Muscle layer of duodenum (tissue), 2 donors: ENCODE measurements at regions not wholly inside any gene's neighbourhood (a gene's known extent, or its start where the extent isn't known, plus 50 kb on each side); places are given as distances from the start of the nearest gene placed in this dataset.

Source experiments
- H3K27ac ChIP-seq: one replicate; pipeline ENCODE4 v1.7.0; 2013; ENCODE audit warnings: mild to moderate bottlenecking, low read length
- H3K27me3 ChIP-seq: one replicate; pipeline ENCODE4 v1.7.0; 2013; ENCODE audit warnings: low read depth, mild to moderate bottlenecking, control low read depth, low read length
- H3K36me3 ChIP-seq, 2 donors: one replicate each; pipeline ENCODE4 v1.7.0; 2013; ENCODE audit warnings: low read length in 2 of 2, control low read depth in 1 of 2, mild to moderate bottlenecking in 1 of 2; ENCODE audit not compliant: insufficient read depth in 2 of 2, control insufficient read depth in 1 of 2
- H3K4me1 ChIP-seq, 2 donors: one replicate each; pipeline ENCODE4 v1.7.0; 2013; ENCODE audit warnings: low read length in 2 of 2, mild to moderate bottlenecking in 2 of 2, control low read depth in 1 of 2, moderate library complexity in 1 of 2; ENCODE audit not compliant: insufficient read depth in 2 of 2, control insufficient read depth in 1 of 2
- H3K4me3 ChIP-seq, 2 donors: one replicate each; pipeline ENCODE4 v1.7.0; 2013; ENCODE audit warnings: low read length in 2 of 2, low read depth in 1 of 2, mild to moderate bottlenecking in 1 of 2
- H3K9me3 ChIP-seq, 2 donors: one replicate each; pipeline ENCODE4 v1.7.0; 2013; ENCODE audit warnings: low read length in 2 of 2, control low read depth in 1 of 2, mild to moderate bottlenecking in 1 of 2; ENCODE audit not compliant: control insufficient read depth in 1 of 2
- donor health status: healthy.

- Histone ChIP-seq H3K27me3 (no peaks in the 10 kb centered on the region), H3K36me3 (no peaks in the 10 kb centered on the region), H3K27ac (no peak overlapping the region), H3K4me3 (no peak overlapping the region), H3K9me3 (no peaks in the 10 kb centered on the region), H3K4me1 (no peaks in the 10 kb centered on the region)
These were observed 544.9 kb upstream of the SETBP1 start for GRCh38 chr18:44135741-44136140.

GRCh38 chr18:44136326-44136725, 544.4 kb upstream of the SETBP1 start:
- H3K4me1 ChIP-seq, result no peaks in the 10 kb centered on the region

GRCh38 chr18:44143072-44143471, 537.6 kb upstream of the SETBP1 start:
- no peaks in the 10 kb centered on the region for H3K36me3 ChIP-seq
- H3K9me3 ChIP-seq, result no peaks in the 10 kb centered on the region

More at GRCh38 chr18:44136326-44136725, 544.4 kb upstream of the SETBP1 start:
- no peak overlapping the region for H3K4me3 ChIP-seq
- H3K36me3 ChIP-seq, result no peaks in the 10 kb centered on the region
- no peaks in the 10 kb centered on the region for H3K9me3 ChIP-seq
- H3K27ac ChIP-seq, result no peak overlapping the region
- no peaks in the 10 kb centered on the region for H3K27me3 ChIP-seq

GRCh38 chr18:44149706-44150105, 531.0 kb upstream of the SETBP1 start:
- Histone ChIP-seq H3K4me1 (no peaks in the 10 kb centered on the region), H3K27ac (no peak overlapping the region), H3K36me3 (no peaks in the 10 kb centered on the region), H3K9me3 (no peaks in the 10 kb centered on the region), H3K27me3 (no peaks in the 10 kb centered on the region), H3K4me3 (no peak overlapping the region)

More at GRCh38 chr18:44143072-44143471, 537.6 kb upstream of the SETBP1 start:
- no peak overlapping the region for H3K4me3 ChIP-seq
- H3K27ac ChIP-seq, result no peak overlapping the region
- H3K4me1 ChIP-seq, result no peaks in the 10 kb centered on the region
- H3K27me3 ChIP-seq, result no peaks in the 10 kb centered on the region

- no peak overlapping the region for H3K27ac ChIP-seq
- no peaks in the 10 kb centered on the region for H3K4me1 ChIP-seq
- no peaks in the 10 kb centered on the region for H3K36me3 ChIP-seq
- no peaks in the 10 kb centered on the region for H3K9me3 ChIP-seq
- H3K27me3 ChIP-seq, result no peaks in the 10 kb centered on the region
- no peak overlapping the region for H3K4me3 ChIP-seq
These were observed 526.7 kb upstream of the SETBP1 start for GRCh38 chr18:44153981-44154380.

- Histone ChIP-seq H3K9me3 (no peaks in the 10 kb centered on the region), H3K27ac (no peak overlapping the region), H3K4me3 (no peak overlapping the region), H3K36me3 (no peaks in the 10 kb centered on the region), H3K27me3 (no peaks in the 10 kb centered on the region), H3K4me1 (no peaks in the 10 kb centered on the region)
These were observed 524.6 kb upstream of the SETBP1 start for GRCh38 chr18:44156126-44156525.

- Histone ChIP-seq H3K27me3 (no peaks in the 10 kb centered on the region), H3K4me3 (no peak overlapping the region), H3K27ac (no peak overlapping the region), H3K4me1 (no peaks in the 10 kb centered on the region), H3K36me3 (no peaks in the 10 kb centered on the region), H3K9me3 (no peaks in the 10 kb centered on the region)
These were observed 523.8 kb upstream of the SETBP1 start for GRCh38 chr18:44156776-44157335.

- H3K36me3 ChIP-seq, result no peaks in the 10 kb centered on the region
- no peak overlapping the region for H3K27ac ChIP-seq
- H3K4me3 ChIP-seq, result no peak overlapping the region
- H3K4me1 ChIP-seq, result no peaks in the 10 kb centered on the region
- no peaks in the 10 kb centered on the region for H3K9me3 ChIP-seq
- H3K27me3 ChIP-seq, result no peaks in the 10 kb centered on the region
These were observed 510.3 kb upstream of the SETBP1 start for GRCh38 chr18:44170208-44170880.

GRCh38 chr18:44171301-44171700, 509.4 kb upstream of the SETBP1 start:
- Histone ChIP-seq H3K4me1 (no peaks in the 10 kb centered on the region), H3K36me3 (no peaks in the 10 kb centered on the region), H3K9me3 (no peaks in the 10 kb centered on the region), H3K27me3 (no peaks in the 10 kb centered on the region), H3K4me3 (no peak overlapping the region), H3K27ac (no peak overlapping the region)

GRCh38 chr18:44175891-44176290, 504.8 kb upstream of the SETBP1 start:
- Histone ChIP-seq H3K27ac (no peak overlapping the region), H3K9me3 (no peaks in the 10 kb centered on the region), H3K36me3 (no peaks in the 10 kb centered on the region), H3K4me1 (no peaks in the 10 kb centered on the region), H3K27me3 (no peaks in the 10 kb centered on the region), H3K4me3 (no peak overlapping the region)

- no peaks in the 10 kb centered on the region for H3K27me3 ChIP-seq
- no peaks in the 10 kb centered on the region for H3K9me3 ChIP-seq
- no peaks in the 10 kb centered on the region for H3K36me3 ChIP-seq
- no peak overlapping the region for H3K4me3 ChIP-seq
- H3K27ac ChIP-seq, result no peak overlapping the region
- H3K4me1 ChIP-seq, result no peaks in the 10 kb centered on the region
These were observed 502.2 kb upstream of the SETBP1 start for GRCh38 chr18:44178476-44178875.

- Histone ChIP-seq H3K36me3 (no peaks in the 10 kb centered on the region), H3K4me1 (no peaks in the 10 kb centered on the region), H3K27ac (no peak overlapping the region), H3K9me3 (no peaks in the 10 kb centered on the region), H3K27me3 (no peaks in the 10 kb centered on the region), H3K4me3 (no peak overlapping the region)
These were observed 501.0 kb upstream of the SETBP1 start for GRCh38 chr18:44179693-44180092.
